Hepatocyte (in vitro differentiated cells): ENCODE measurements at regions not wholly inside any gene's neighbourhood (a gene's known extent, or its start where the extent isn't known, plus 50 kb on each side); places are given as distances from the start of the nearest gene placed in this dataset.

Experiments used
- DNase-seq: peaks from one replicate; pipeline ENCODE4 v3.0.0-alpha.2; 2016; ENCODE audit warnings: low spot score
- H2AFZ ChIP-seq: fragments of 200-600 bp; sonication (generic); 2 replicates; pipeline ENCODE4 v1.6.0; 2016; ENCODE audit warnings: antibody characterized with exemption, mild to moderate bottlenecking
- H3K27ac ChIP-seq: fragments of 200-600 bp; sonication (generic); 2 replicates; pipeline ENCODE4 v1.5.1; 2016; ENCODE audit warnings: mild to moderate bottlenecking
- H3K27me3 ChIP-seq: fragments of 200-600 bp; sonication (generic); 2 replicates; pipeline ENCODE4 v1.6.1; 2016
- H3K36me3 ChIP-seq: fragments of 200-600 bp; sonication (generic); replicated peaks from 2 replicates; pipeline ENCODE4 v1.5.1; 2016; ENCODE audit warnings: low read depth; ENCODE audit not compliant: insufficient read depth
- H3K4me1 ChIP-seq: fragments of 200-600 bp; sonication (generic); 2 replicates; pipeline ENCODE4 v1.5.1; 2016; ENCODE audit warnings: mild to moderate bottlenecking, moderate library complexity; ENCODE audit not compliant: insufficient read depth
- H3K4me2 ChIP-seq: fragments of 200-600 bp; sonication (generic); 2 replicates; pipeline ENCODE4 v1.6.0; 2016
- H3K4me3 ChIP-seq: fragments of 200-600 bp; sonication (generic); 2 replicates; pipeline ENCODE4 v1.5.1; 2016; ENCODE audit warnings: mild to moderate bottlenecking
- H3K79me2 ChIP-seq: fragments of 200-600 bp; sonication (generic); 2 replicates; pipeline ENCODE4 v1.6.0; 2017; ENCODE audit warnings: mild to moderate bottlenecking
- H3K9me2 ChIP-seq: fragments of 200-600 bp; sonication (generic); replicated peaks from 2 replicates; pipeline ENCODE4 v1.6.0; 2017; ENCODE audit warnings: mild to moderate bottlenecking; ENCODE audit not compliant: insufficient read depth
- H3K9me3 ChIP-seq: fragments of 200-600 bp; sonication (generic); 2 replicates; pipeline ENCODE4 v1.5.1; 2016; ENCODE audit warnings: low read depth, mild to moderate bottlenecking
- H4K20me1 ChIP-seq: fragments of 200-600 bp; sonication (generic); 2 replicates; pipeline ENCODE4 v1.6.0; 2016; ENCODE audit warnings: mild to moderate bottlenecking; ENCODE audit not compliant: insufficient read depth, poor library complexity, severe bottlenecking
- CTCF ChIP-seq: fragments of 200-600 bp; sonication (generic); IDR thresholded peaks from 2 replicates; pipeline ENCODE4 v1.5.1; 2016; ENCODE audit warnings: antibody characterized with exemption, mild to moderate bottlenecking; ENCODE audit not compliant: poor library complexity
- EZH2 ChIP-seq: fragments of 200-600 bp; sonication (generic); IDR thresholded peaks from 2 replicates; pipeline ENCODE4 v1.6.1; 2016; ENCODE audit warnings: antibody characterized with exemption, mild to moderate bottlenecking, borderline replicate concordance
- EZH2phosphoT487 ChIP-seq: fragments of 200-600 bp; sonication (generic); IDR thresholded peaks from one replicate; pipeline ENCODE4 v1.6.1; 2018; ENCODE audit warnings: antibody characterized with exemption, mild to moderate bottlenecking, low read depth, moderate library complexity; ENCODE audit not compliant: unreplicated experiment, severe bottlenecking
- WGBS: methylation state at CpG from one replicate; pipeline ENCODE4 v1.1.6; 2016; ENCODE audit warnings: low lambda C conversion rate; ENCODE audit errors: missing lambda C conversion rate; 5-methylcytosine and 5-hydroxymethylcytosine counted together

- Histone ChIP-seq H3K4me2 (no peak overlapping the region), H2AFZ (no peak overlapping the region), H4K20me1 (no peaks in the 10 kb centered on the region), H3K27ac (no peak overlapping the region), H3K9me3 (no peaks in the 10 kb centered on the region), H3K4me1 (no peaks in the 10 kb centered on the region), H3K79me2 (no peaks in the 10 kb centered on the region), H3K27me3 (no peaks in the 10 kb centered on the region), H3K4me3 (no peak overlapping the region), H3K36me3 (no peaks in the 10 kb centered on the region), H3K9me2 (no peaks in the 10 kb centered on the region)
- TF ChIP-seq CTCF, result no peak
- WGBS, result 69% methylated on average over 2 of the region's 2 CpGs
- DNase-seq, result no peak
These were observed 143.6 kb downstream of the MBD2 start for GRCh38 chr18:54080858-54081257.

DNA sequence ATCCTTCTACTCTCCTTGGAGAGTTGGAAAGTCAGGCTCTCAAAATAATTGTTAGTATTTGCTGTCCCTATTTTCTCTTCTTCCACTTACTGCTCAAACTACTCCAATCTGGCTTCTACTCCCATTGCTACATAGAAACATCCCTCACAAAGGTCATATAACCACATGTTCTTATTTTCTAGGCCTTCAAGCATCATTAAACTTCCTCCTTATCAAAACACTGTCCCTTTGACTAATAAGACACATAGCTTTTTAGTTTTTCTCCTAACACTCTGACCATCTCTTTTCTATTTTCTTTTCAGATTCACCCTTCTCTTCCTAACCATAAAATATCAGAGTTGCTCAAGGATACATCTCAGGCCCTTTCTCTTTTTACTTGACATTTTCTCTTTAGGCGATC, 148.3 kb downstream of the MBD2 start:
- Histone ChIP-seq H3K9me2 (no peaks in the 10 kb centered on the region), H3K4me1 (no peaks in the 10 kb centered on the region), H3K27ac (no peak overlapping the region), H3K4me3 (no peak overlapping the region), H3K4me2 (no peak overlapping the region), H3K36me3 (no peaks in the 10 kb centered on the region), H4K20me1 (no peaks in the 10 kb centered on the region), H3K9me3 (no peaks in the 10 kb centered on the region), H3K27me3 (no peaks in the 10 kb centered on the region), H3K79me2 (no peaks in the 10 kb centered on the region), H2AFZ (no peak overlapping the region)
- DNase-seq, result no peak
- WGBS, result 96% methylated on average over 1 of the region's 1 CpG
- TF ChIP-seq EZH2phosphoT487, result no peak
- no peak for TF ChIP-seq CTCF
- TF ChIP-seq EZH2, result no peak

GRCh38 chr18:54075689-54076088, 148.8 kb downstream of the MBD2 start:
- H3K9me3 ChIP-seq, result no peaks in the 10 kb centered on the region
- H3K36me3 ChIP-seq, result no peaks in the 10 kb centered on the region
- H4K20me1 ChIP-seq, result no peaks in the 10 kb centered on the region
- H3K27ac ChIP-seq, result no peak overlapping the region
- H3K79me2 ChIP-seq, result no peaks in the 10 kb centered on the region
- no peak overlapping the region for H3K4me2 ChIP-seq
- H3K4me1 ChIP-seq, result no peaks in the 10 kb centered on the region
- no peak overlapping the region for H2AFZ ChIP-seq
- no peaks in the 10 kb centered on the region for H3K27me3 ChIP-seq
- no peak for TF ChIP-seq CTCF
- no peak for TF ChIP-seq EZH2phosphoT487
- TF ChIP-seq EZH2, result no peak
- no peak overlapping the region for H3K4me3 ChIP-seq
- DNase-seq, result no peak
- WGBS, result 84% methylated on average over 3 of the region's 3 CpGs
- no peaks in the 10 kb centered on the region for H3K9me2 ChIP-seq

GRCh38 chr18:54069729-54070128, 154.7 kb downstream of the MBD2 start:
- no peak for TF ChIP-seq CTCF
- no peak for TF ChIP-seq EZH2phosphoT487
- no peak for TF ChIP-seq EZH2
- Histone ChIP-seq H3K27me3 (no peaks in the 10 kb centered on the region), H3K4me3 (no peak overlapping the region), H3K9me2 (no peaks in the 10 kb centered on the region), H3K4me1 (no peaks in the 10 kb centered on the region), H3K9me3 (no peaks in the 10 kb centered on the region), H3K36me3 (no peaks in the 10 kb centered on the region), H3K4me2 (no peak overlapping the region), H4K20me1 (no peaks in the 10 kb centered on the region), H2AFZ (no peak overlapping the region), H3K79me2 (no peaks in the 10 kb centered on the region), H3K27ac (no peak overlapping the region)
- WGBS, result 36% methylated on average over 1 of the region's 1 CpG
- DNase-seq, result no peak
